ENCODE measurements at regions not wholly inside any gene's neighbourhood (a gene's known extent, or its start where the extent isn't known, plus 50 kb on each side); places are given as distances from the start of the nearest gene placed in this dataset.

GRCh38 chr17:36747861-36748260, 146.5 kb downstream of the MRM1 start (continued):
- TF ChIP-seq, protein P1, sequence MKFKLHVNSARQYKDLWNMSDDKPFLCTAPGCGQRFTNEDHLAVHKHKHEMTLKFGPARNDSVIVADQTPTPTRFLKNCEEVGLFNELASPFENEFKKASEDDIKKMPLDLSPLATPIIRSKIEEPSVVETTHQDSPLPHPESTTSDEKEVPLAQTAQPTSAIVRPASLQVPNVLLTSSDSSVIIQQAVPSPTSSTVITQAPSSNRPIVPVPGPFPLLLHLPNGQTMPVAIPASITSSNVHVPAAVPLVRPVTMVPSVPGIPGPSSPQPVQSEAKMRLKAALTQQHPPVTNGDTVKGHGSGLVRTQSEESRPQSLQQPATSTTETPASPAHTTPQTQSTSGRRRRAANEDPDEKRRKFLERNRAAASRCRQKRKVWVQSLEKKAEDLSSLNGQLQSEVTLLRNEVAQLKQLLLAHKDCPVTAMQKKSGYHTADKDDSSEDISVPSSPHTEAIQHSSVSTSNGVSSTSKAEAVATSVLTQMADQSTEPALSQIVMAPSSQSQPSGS (CRISPR knock-in tag; IDR thresholded peaks at IDR 0.05; ENCODE audit: borderline replicate concordance, low read depth), result no peak
- TF ChIP-seq MYBL2 (CRISPR knock-in tag; IDR thresholded peaks at IDR 0.05), result no peak
- TF ChIP-seq HMGA2 (CRISPR knock-in tag; IDR thresholded peaks at IDR 0.05), result no peak
- TF ChIP-seq, protein P2, sequence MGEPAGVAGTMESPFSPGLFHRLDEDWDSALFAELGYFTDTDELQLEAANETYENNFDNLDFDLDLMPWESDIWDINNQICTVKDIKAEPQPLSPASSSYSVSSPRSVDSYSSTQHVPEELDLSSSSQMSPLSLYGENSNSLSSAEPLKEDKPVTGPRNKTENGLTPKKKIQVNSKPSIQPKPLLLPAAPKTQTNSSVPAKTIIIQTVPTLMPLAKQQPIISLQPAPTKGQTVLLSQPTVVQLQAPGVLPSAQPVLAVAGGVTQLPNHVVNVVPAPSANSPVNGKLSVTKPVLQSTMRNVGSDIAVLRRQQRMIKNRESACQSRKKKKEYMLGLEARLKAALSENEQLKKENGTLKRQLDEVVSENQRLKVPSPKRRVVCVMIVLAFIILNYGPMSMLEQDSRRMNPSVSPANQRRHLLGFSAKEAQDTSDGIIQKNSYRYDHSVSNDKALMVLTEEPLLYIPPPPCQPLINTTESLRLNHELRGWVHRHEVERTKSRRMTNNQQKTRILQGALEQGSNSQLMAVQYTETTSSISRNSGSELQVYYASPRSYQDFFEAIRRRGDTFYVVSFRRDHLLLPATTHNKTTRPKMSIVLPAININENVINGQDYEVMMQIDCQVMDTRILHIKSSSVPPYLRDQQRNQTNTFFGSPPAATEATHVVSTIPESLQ (CRISPR knock-in tag; IDR thresholded peaks at IDR 0.05), result no peak
- no peak for TF ChIP-seq CDX4 (CRISPR knock-in tag; IDR thresholded peaks at IDR 0.05; ENCODE audit: borderline replicate concordance)
- TF ChIP-seq GTF2I (CRISPR knock-in tag; conservative IDR thresholded peaks at IDR 0.05), result no peak
- TF ChIP-seq, protein P3, sequence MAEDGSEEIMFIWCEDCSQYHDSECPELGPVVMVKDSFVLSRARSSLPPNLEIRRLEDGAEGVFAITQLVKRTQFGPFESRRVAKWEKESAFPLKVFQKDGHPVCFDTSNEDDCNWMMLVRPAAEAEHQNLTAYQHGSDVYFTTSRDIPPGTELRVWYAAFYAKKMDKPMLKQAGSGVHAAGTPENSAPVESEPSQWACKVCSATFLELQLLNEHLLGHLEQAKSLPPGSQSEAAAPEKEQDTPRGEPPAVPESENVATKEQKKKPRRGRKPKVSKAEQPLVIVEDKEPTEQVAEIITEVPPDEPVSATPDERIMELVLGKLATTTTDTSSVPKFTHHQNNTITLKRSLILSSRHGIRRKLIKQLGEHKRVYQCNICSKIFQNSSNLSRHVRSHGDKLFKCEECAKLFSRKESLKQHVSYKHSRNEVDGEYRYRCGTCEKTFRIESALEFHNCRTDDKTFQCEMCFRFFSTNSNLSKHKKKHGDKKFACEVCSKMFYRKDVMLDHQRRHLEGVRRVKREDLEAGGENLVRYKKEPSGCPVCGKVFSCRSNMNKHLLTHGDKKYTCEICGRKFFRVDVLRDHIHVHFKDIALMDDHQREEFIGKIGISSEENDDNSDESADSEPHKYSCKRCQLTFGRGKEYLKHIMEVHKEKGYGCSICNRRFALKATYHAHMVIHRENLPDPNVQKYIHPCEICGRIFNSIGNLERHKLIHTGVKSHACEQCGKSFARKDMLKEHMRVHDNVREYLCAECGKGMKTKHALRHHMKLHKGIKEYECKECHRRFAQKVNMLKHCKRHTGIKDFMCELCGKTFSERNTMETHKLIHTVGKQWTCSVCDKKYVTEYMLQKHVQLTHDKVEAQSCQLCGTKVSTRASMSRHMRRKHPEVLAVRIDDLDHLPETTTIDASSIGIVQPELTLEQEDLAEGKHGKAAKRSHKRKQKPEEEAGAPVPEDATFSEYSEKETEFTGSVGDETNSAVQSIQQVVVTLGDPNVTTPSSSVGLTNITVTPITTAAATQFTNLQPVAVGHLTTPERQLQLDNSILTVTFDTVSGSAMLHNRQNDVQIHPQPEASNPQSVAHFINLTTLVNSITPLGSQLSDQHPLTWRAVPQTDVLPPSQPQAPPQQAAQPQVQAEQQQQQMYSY (CRISPR knock-in tag; IDR thresholded peaks at IDR 0.05), result no peak
- TF ChIP-seq SP1 (CRISPR knock-in tag; conservative IDR thresholded peaks at IDR 0.05), result no peak
- TF ChIP-seq ZNF671 (CRISPR knock-in tag; IDR thresholded peaks at IDR 0.05), result no peak

GRCh38 chr17:36748272-36748671, 146.9 kb downstream of the MRM1 start:
- peaks cover 15% of the 10 kb centered on the region for H3K4me1 Mint-ChIP-seq
- ChIA-PET POLR2A (interaction anchor here (1.5 kb wide), 1 partner anchor 11 kb away, joined by 3 read pairs; no protein-coding TSS in a partner anchor), CTCF (interaction anchor here (0.6 kb wide), 1 partner anchor 55 kb away, joined by 3 read pairs; no protein-coding TSS in a partner anchor)
- TF ChIP-seq, protein P4, sequence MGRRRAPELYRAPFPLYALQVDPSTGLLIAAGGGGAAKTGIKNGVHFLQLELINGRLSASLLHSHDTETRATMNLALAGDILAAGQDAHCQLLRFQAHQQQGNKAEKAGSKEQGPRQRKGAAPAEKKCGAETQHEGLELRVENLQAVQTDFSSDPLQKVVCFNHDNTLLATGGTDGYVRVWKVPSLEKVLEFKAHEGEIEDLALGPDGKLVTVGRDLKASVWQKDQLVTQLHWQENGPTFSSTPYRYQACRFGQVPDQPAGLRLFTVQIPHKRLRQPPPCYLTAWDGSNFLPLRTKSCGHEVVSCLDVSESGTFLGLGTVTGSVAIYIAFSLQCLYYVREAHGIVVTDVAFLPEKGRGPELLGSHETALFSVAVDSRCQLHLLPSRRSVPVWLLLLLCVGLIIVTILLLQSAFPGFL (CRISPR knock-in tag; IDR thresholded peaks at IDR 0.05; ENCODE audit: borderline replicate concordance), result no peak
- H3K27me3 Mint-ChIP-seq (ENCODE audit: low read depth), result no peaks in the 10 kb centered on the region; the same call in 1 of the 2 replicates
- H3K9me3 Mint-ChIP-seq, result 0 out of 2 replicates have a peak, but pooled peaks cover 4% of the 10 kb centered on the region
- no peaks in the 10 kb centered on the region for H3K36me3 Mint-ChIP-seq
- H3K4me3 Mint-ChIP-seq, result no peak overlapping the region
- ATAC-seq (no peak), DNase-seq (ENCODE audit: low spot score) (no peak)
- H3K27ac Mint-ChIP-seq, result no peak overlapping the region

- ChIA-PET CTCF (interaction anchor here (1.8 kb wide), 1 partner anchor 124 kb away, joined by 7 read pairs; no protein-coding TSS in a partner anchor), POLR2A (interaction anchor here (1.5 kb wide), 1 partner anchor 12 kb away, joined by 3 read pairs; no protein-coding TSS in a partner anchor)
- no peaks in the 10 kb centered on the region for H3K36me3 Mint-ChIP-seq
- TF ChIP-seq CREM (CRISPR knock-in tag; IDR thresholded peaks at IDR 0.05) (no peak), FOXJ3 (CRISPR knock-in tag; IDR thresholded peaks at IDR 0.05; ENCODE audit: borderline replicate concordance) (no peak), ZSCAN18 (CRISPR knock-in tag; IDR thresholded peaks at IDR 0.05) (no peak)
- no peak overlapping the region for H3K27ac Mint-ChIP-seq
- H3K27me3 Mint-ChIP-seq (ENCODE audit: low read depth), result no peaks in the 10 kb centered on the region; the same call in 1 of the 2 replicates
- H3K4me3 Mint-ChIP-seq, result no peak overlapping the region
- 0 out of 2 replicates have a peak, but pooled peaks cover 1% of the 10 kb centered on the region for H3K9me3 Mint-ChIP-seq
- DNase-seq (ENCODE audit: low spot score) (no peak), ATAC-seq (no peak)
- H3K4me1 Mint-ChIP-seq, result peaks cover 11% of the 10 kb centered on the region; the same call in 1 of the 2 replicates
Observed at GRCh38 chr17:36749493-36749892, 148.1 kb downstream of the MRM1 start.

All from WTC11 (cell line).